Cardiac fibroblast (primary cell): ENCODE measurements at regions not wholly inside any gene's neighbourhood (a gene's known extent, or its start where the extent isn't known, plus 50 kb on each side); places are given as distances from the start of the nearest gene placed in this dataset.

Experiments
- DNase-seq, 2 donors: peaks; one replicate each; pipeline versions ENCODE4 v3.0.0 to v3.0.0-alpha.2; 2010; ENCODE audit warnings: low read depth in 2 of 2
- H3K4me3 ChIP-seq, 2 donors: replicated peaks in 1 of 2; 1 replicate in 1 of 2; 2 replicates in 1 of 2; pipeline ENCODE4 v1.5.1; 2011; ENCODE audit warnings: low read depth in 2 of 2, low read length in 2 of 2, mild to moderate bottlenecking in 2 of 2, moderate library complexity in 1 of 2
- CTCF ChIP-seq: IDR thresholded peaks from one replicate; pipeline ENCODE4 v1.5.1; 2011; ENCODE audit warnings: low read depth, mild to moderate bottlenecking, low read length, inconsistent platforms

- no peak for TF ChIP-seq CTCF
- no peak for DNase-seq
- H3K4me3 ChIP-seq, result no peak overlapping the region
Measured at GRCh38 chr9:108528231-108528630, 327.6 kb downstream of the ACTL7B start.

GRCh38 chr9:108526518-108526917 is 329.3 kb downstream of the ACTL7B start:
- no peak overlapping the region for H3K4me3 ChIP-seq
- no peak for DNase-seq
- no peak for TF ChIP-seq CTCF

GRCh38 chr9:108525186-108525585 is 330.6 kb downstream of the ACTL7B start:
- no peak overlapping the region for H3K4me3 ChIP-seq
- TF ChIP-seq CTCF, result no peak
- DNase-seq, result no peak

- no peak for TF ChIP-seq CTCF
- peak; percentile 68 for DNase-seq
- no peak overlapping the region for H3K4me3 ChIP-seq
Measured at GRCh38 chr9:108521063-108521590, 334.7 kb downstream of the ACTL7B start.

- TF ChIP-seq CTCF, result no peak
- no peak overlapping the region for H3K4me3 ChIP-seq
- DNase-seq, result no peak
Measured at GRCh38 chr9:108519437-108519836, 336.3 kb downstream of the ACTL7B start.

- H3K4me3 ChIP-seq, result no peak overlapping the region
- TF ChIP-seq CTCF, result no peak
- DNase-seq, result peak in 1 of 2 donors; percentile 26
Measured at GRCh38 chr9:108517651-108518365, 338.0 kb downstream of the ACTL7B start.
